Activated naive CD4-positive, alpha-beta T cell treated with anti-CD3 and anti-CD28 coated beads, Interleukin-2, amount 50 U/mL, for 24 hours (primary cell): ENCODE measurements at regions not wholly inside any gene's neighbourhood (a gene's known extent, or its start where the extent isn't known, plus 50 kb on each side); places are given as distances from the start of the nearest gene placed in this dataset.

Experiments
- H3K27ac Mint-ChIP-seq: one replicate; pipeline ENCODE4 v1.8.0; 2021; ENCODE audit warnings: mild to moderate bottlenecking, mixed read lengths
- H3K27me3 Mint-ChIP-seq: one replicate; pipeline ENCODE4 v1.8.0; 2021; ENCODE audit warnings: mixed read lengths
- H3K36me3 Mint-ChIP-seq: one replicate; pipeline ENCODE4 v1.8.0; 2021; ENCODE audit warnings: mixed read lengths
- H3K4me1 Mint-ChIP-seq: one replicate; pipeline ENCODE4 v1.8.0; 2021; ENCODE audit warnings: mixed read lengths
- H3K4me3 Mint-ChIP-seq: one replicate; pipeline ENCODE4 v1.8.0; 2021; ENCODE audit warnings: mild to moderate bottlenecking, mixed read lengths
- H3K9me3 Mint-ChIP-seq: one replicate; pipeline ENCODE4 v1.8.0; 2021; ENCODE audit warnings: mixed read lengths

GRCh38 chrY:17053041-17053440 lies 827.0 kb downstream of the CDY2B start:
- no peak overlapping the region for H3K27ac Mint-ChIP-seq
- no peaks in the 10 kb centered on the region for H3K4me1 Mint-ChIP-seq
- no peaks in the 10 kb centered on the region for H3K36me3 Mint-ChIP-seq
- H3K9me3 Mint-ChIP-seq, result no peaks in the 10 kb centered on the region
- H3K4me3 Mint-ChIP-seq, result no peak overlapping the region
- no peaks in the 10 kb centered on the region for H3K27me3 Mint-ChIP-seq

GRCh38 chrY:17050374-17050773 lies 829.6 kb downstream of the CDY2B start:
- Mint-ChIP-seq H3K27ac (no peak overlapping the region), H3K36me3 (no peaks in the 10 kb centered on the region), H3K9me3 (no peaks in the 10 kb centered on the region), H3K4me3 (no peak overlapping the region), H3K4me1 (no peaks in the 10 kb centered on the region), H3K27me3 (no peaks in the 10 kb centered on the region)

GRCh38 chrY:17045124-17045523 lies 834.9 kb downstream of the CDY2B start:
- Mint-ChIP-seq H3K36me3 (no peaks in the 10 kb centered on the region), H3K4me3 (no peak overlapping the region), H3K27me3 (no peaks in the 10 kb centered on the region), H3K9me3 (peaks cover 15% of the 10 kb centered on the region), H3K27ac (no peak overlapping the region), H3K4me1 (peaks cover 9% of the 10 kb centered on the region)

- Mint-ChIP-seq H3K4me1 (peaks cover 9% of the 10 kb centered on the region), H3K4me3 (no peak overlapping the region), H3K27ac (no peak overlapping the region), H3K9me3 (peaks cover 15% of the 10 kb centered on the region), H3K36me3 (no peaks in the 10 kb centered on the region), H3K27me3 (no peaks in the 10 kb centered on the region)
Measured at GRCh38 chrY:17044723-17045122, 835.3 kb downstream of the CDY2B start.

GRCh38 chrY:17044272-17044671 lies 835.7 kb downstream of the CDY2B start:
- Mint-ChIP-seq H3K4me1 (peaks cover 9% of the 10 kb centered on the region), H3K4me3 (no peak overlapping the region), H3K27me3 (no peaks in the 10 kb centered on the region), H3K9me3 (peaks cover 15% of the 10 kb centered on the region), H3K27ac (no peak overlapping the region), H3K36me3 (no peaks in the 10 kb centered on the region)

- H3K36me3 Mint-ChIP-seq, result no peaks in the 10 kb centered on the region
- peak overlapping the region; percentile 8 for H3K27ac Mint-ChIP-seq
- no peak overlapping the region for H3K4me3 Mint-ChIP-seq
- H3K27me3 Mint-ChIP-seq, result no peaks in the 10 kb centered on the region
- peaks cover 15% of the 10 kb centered on the region for H3K9me3 Mint-ChIP-seq
- H3K4me1 Mint-ChIP-seq, result peaks cover 9% of the 10 kb centered on the region
Measured at GRCh38 chrY:17038439-17038838, 841.6 kb downstream of the CDY2B start.

- Mint-ChIP-seq H3K36me3 (no peaks in the 10 kb centered on the region), H3K27me3 (no peaks in the 10 kb centered on the region), H3K4me1 (no peaks in the 10 kb centered on the region), H3K4me3 (no peak overlapping the region), H3K27ac (no peak overlapping the region), H3K9me3 (no peaks in the 10 kb centered on the region)
Measured at GRCh38 chrY:17018126-17018525, 861.9 kb downstream of the CDY2B start.

GRCh38 chrY:16993551-16993950 lies 886.5 kb downstream of the CDY2B start:
- Mint-ChIP-seq H3K27ac (no peak overlapping the region), H3K27me3 (no peaks in the 10 kb centered on the region), H3K36me3 (peaks cover 1% of the 10 kb centered on the region), H3K9me3 (no peaks in the 10 kb centered on the region), H3K4me1 (no peaks in the 10 kb centered on the region), H3K4me3 (no peak overlapping the region)

GRCh38 chrY:16981776-16982175 lies 898.2 kb downstream of the CDY2B start:
- Mint-ChIP-seq H3K36me3 (no peaks in the 10 kb centered on the region), H3K27me3 (no peaks in the 10 kb centered on the region), H3K27ac (no peak overlapping the region), H3K4me3 (no peak overlapping the region), H3K9me3 (no peaks in the 10 kb centered on the region), H3K4me1 (no peaks in the 10 kb centered on the region)

- Mint-ChIP-seq H3K36me3 (no peaks in the 10 kb centered on the region), H3K9me3 (no peaks in the 10 kb centered on the region), H3K27me3 (no peaks in the 10 kb centered on the region), H3K27ac (no peak overlapping the region), H3K4me1 (no peaks in the 10 kb centered on the region), H3K4me3 (no peak overlapping the region)
Measured at GRCh38 chrY:16959071-16959470, 920.9 kb downstream of the CDY2B start.

GRCh38 chrY:16947221-16947620 lies 932.8 kb downstream of the CDY2B start:
- Mint-ChIP-seq H3K9me3 (no peaks in the 10 kb centered on the region), H3K27me3 (no peaks in the 10 kb centered on the region), H3K4me1 (no peaks in the 10 kb centered on the region), H3K36me3 (no peaks in the 10 kb centered on the region), H3K27ac (no peak overlapping the region), H3K4me3 (no peak overlapping the region)
